AG09319 (cell line): ENCODE measurements at regions not wholly inside any gene's neighbourhood (a gene's known extent, or its start where the extent isn't known, plus 50 kb on each side); places are given as distances from the start of the nearest gene placed in this dataset.

Source experiments
- DNase-seq: peaks from one replicate; pipeline ENCODE4 v3.0.0-alpha.2; 2010; ENCODE audit warnings: low read depth; ENCODE audit errors: extremely low read depth
- CTCF ChIP-seq: IDR thresholded peaks from 2 replicates; pipeline ENCODE4 v1.5.1; 2011; ENCODE audit warnings: low read depth, mild to moderate bottlenecking, inconsistent platforms, low read length, moderate library complexity

GRCh38 chr17:70976447-70976846 is 807.1 kb downstream of the KCNJ2 start:
- no peak for DNase-seq
- TF ChIP-seq CTCF: no peak

- no peak for DNase-seq
- no peak for TF ChIP-seq CTCF
Measured at GRCh38 chr17:70984873-70985272, 815.5 kb downstream of the KCNJ2 start.

GRCh38 chr17:70987867-70988340 is 818.6 kb downstream of the KCNJ2 start:
- no peak for DNase-seq
- TF ChIP-seq CTCF: no peak

GRCh38 chr17:70988622-70989021 is 819.3 kb downstream of the KCNJ2 start:
- no peak for TF ChIP-seq CTCF
- DNase-seq: no peak

GRCh38 chr17:70989280-70989679 is 819.9 kb downstream of the KCNJ2 start:
- TF ChIP-seq CTCF: no peak
- no peak for DNase-seq

GRCh38 chr17:70994194-70994593 is 824.9 kb downstream of the KCNJ2 start:
- DNase-seq: no peak
- TF ChIP-seq CTCF: no peak

- TF ChIP-seq CTCF: no peak
- no peak for DNase-seq
Measured at GRCh38 chr17:70995997-70996396, 826.7 kb downstream of the KCNJ2 start.

GRCh38 chr17:71003736-71004135 is 834.4 kb downstream of the KCNJ2 start:
- DNase-seq: no peak
- TF ChIP-seq CTCF: no peak
